Epidermal melanocyte (primary cell): ENCODE measurements at regions not wholly inside any gene's neighbourhood (a gene's known extent, or its start where the extent isn't known, plus 50 kb on each side); places are given as distances from the start of the nearest gene placed in this dataset.
"Not testable (repeated sequence)": the region's sequence is repeated elsewhere in the genome, so short reads cannot be mapped to it uniquely, and the experiment has no call there.

Experiments
- DNase-seq: peaks from one replicate; pipeline ENCODE4 v3.0.0; 2011; ENCODE audit warnings: low spot score; ENCODE audit not compliant: insufficient read length

DNA sequence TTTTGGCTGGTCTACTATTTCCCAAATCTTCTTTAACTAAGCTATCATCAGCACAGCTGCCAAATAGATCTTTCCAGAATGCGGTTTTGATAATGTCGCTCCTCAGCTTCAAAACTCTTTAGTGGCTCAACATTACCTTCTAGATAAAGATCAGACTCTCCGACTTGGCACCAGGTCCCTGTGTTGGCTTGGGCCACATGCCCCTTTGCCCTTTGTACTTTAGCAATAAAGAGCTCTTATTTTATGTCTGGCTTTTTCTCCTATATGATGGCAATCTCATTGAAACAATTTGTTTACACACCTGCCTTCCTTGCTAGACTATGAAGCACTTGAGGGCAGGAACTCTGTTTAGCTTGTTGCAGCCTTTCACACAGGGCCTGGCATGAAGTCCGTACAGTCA is 128.9 kb upstream of the GATA6 start:
- no peak for DNase-seq

DNA sequence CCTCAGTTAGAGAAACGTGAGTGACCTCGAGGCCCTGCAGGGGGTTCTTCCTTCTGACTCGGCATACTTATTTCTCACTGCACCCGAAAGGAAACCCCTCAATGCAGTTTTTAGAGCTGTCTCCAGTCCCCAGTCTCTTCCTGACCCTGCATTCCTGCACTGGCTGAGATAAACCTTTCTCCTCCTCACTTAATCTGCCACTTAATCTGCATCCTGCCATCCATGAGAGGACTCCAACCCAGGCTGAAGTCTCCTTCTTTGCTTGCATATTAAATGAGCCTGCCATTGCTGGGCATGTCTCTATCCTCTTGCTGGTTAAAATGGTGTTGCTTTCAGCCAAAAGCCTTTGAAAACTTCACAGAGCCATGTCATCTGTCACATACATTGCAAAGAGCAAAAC is 125.6 kb upstream of the GATA6 start:
- no peak for DNase-seq

DNA sequence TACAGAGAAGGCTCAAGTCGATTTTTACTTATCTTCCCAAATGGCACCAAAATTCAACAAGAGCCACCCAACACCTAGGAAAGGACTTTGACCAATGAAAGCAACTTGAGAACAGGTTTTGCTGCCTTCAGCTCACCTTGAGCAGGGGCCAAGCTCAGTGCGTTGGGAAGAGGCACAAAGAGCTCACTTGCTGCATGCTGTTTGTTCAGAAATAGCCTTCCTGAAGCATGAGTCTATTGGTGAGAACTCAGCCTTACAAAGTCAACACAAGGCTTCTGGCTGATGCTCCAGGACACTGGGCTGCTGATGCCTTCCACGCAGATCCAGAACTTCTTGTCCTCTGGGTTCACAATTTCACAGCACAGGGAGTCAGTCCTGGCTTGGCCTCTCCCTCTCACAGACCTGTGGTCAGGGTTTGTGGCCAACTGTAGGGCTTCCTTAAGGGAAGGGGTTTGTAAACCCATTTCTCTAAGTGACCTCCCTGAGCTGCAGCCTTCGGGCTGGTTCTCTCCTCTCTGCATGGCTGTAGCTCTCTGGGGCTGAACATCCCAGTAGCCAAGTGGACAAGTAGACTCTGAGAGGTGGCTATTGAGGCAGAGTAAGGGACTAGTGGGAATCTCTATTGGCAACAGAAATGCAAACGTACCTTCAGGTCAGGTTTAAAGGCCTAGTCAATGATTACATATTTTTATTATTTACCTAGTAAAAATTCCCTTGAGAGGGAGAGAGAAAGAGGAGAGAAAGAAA is 124.7 kb upstream of the GATA6 start:
- no peak for DNase-seq

DNA sequence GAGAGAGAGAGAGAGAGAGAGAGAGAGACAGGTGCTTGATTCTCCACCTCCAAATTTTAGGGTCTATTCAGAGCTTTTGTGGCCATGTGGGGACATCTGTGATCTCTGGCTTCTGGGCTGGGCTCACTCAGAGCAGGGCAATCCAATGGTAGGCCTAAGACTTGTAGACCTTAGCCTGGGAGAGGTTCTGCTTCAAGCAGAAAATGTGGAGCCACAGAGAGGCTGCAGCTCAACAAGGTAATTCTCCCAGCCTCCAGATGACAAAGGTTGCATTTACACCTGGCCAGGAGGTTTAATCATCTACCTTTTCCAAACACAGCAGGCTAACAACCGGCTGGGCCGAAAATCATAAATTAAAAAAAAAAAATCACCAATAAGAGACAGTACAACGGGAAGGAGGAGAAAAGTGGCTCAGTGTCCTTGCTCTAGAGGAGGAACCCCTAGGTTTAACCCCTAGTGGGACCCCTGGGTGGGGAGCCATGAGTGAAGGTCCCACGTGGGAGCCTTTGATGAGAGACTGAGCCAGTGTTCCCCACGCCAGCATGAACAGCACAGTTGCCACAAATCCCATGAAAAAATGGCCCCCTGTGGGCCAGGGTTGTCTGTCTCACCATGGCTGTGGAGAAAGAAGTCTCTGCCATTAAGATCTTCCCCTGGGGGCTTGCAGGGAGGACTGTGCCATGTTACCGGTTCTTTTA is 124.0 kb upstream of the GATA6 start:
- no peak for DNase-seq

GRCh38 chr18:22046473-22046872 is 122.9 kb upstream of the GATA6 start:
- no peak for DNase-seq

- DNase-seq = no peak
Observed at GRCh38 chr18:22047485-22047884, 121.9 kb upstream of the GATA6 start.

GRCh38 chr18:22048221-22048620 is 121.2 kb upstream of the GATA6 start:
- no peak for DNase-seq

DNA sequence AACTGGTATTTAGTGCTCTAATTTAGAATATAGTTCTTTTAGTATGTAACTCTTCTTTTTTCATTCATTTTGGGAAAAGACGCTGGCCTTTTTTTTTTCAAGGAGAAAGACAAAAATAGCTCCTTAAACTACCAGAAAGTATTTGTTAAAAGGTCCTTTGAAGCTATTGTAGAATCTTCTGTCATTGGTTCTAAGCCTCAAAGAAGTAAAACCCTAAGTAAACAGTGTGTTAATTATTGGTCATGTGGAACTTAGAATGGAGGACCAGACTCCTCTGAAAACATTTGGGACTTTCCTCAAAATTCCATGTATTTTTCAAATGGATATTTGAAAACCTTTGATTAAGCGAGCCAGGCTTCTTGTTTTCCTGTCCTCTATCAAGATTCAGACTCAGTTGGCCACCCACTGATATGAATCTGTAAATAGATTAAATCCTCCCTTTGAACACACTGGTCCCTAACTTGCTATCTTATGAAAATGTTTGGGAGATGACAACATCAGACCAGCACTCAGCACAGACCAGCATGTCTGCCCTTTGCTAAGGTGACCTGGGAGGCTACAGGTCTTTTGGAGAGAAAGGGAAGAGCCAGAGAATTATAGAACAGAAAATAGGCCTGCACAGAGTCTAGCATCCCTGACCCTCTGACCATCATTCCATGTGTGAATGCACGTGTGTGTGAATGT is 120.3 kb upstream of the GATA6 start:
- DNase-seq = no peak

DNA sequence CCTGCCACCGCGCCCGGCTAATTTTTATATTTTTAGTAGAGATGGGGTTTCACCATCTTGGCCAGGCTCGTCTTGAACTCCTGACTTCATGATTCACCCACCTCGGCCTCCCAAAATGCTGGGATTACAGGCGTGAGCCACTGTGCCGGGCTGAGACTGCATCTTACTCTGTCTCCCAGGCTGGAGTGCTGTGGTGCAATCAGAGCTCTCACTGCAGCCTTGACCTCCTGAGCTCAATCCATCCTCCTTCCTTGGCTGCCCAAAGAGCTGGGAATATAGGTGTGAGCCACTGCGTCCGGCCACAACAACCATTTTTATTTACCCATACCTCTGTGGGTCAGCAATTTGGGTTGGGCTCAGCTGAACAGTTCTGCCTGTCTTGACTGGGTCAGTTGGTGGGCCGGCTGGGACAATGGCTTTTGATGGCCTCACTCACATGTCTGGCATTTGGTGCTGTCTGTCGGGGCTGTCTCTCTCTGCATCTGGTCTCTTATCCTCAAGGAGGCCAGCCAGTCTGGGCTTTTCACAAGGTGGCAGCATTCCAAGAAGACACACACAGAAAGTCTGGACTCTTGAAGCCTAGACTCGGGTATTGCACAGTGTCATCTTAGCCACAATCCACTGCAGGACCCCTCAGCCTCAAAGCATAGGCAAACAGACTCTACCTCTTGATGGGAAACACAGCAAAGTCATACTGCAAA is 116.8 kb upstream of the GATA6 start:
- no peak for DNase-seq

GRCh38 chr18:22055466-22056238 is 113.7 kb upstream of the GATA6 start:
- no peak for DNase-seq

DNA sequence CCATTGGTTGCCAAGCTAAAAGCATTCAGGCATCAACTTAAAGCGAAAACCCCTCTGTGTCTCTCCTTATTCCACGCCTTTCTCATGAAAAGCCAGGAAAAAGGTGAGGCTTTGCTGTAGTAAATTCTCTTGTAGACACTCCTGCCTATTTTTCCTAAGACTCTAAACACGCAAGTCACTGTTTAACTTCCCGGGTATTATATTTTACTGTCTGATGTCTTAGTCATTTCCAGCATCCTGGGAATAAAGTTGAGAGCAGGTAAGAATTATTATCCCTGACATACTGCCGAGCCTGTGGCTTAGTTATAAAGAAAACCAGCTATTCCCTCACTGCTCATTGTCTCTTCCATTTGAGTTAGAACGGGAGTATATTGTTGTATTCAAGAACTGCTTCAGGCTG is 112.4 kb upstream of the GATA6 start:
- DNase-seq = no peak

- no peak for DNase-seq
Observed at GRCh38 chr18:22057908-22058527, 111.4 kb upstream of the GATA6 start.

DNA sequence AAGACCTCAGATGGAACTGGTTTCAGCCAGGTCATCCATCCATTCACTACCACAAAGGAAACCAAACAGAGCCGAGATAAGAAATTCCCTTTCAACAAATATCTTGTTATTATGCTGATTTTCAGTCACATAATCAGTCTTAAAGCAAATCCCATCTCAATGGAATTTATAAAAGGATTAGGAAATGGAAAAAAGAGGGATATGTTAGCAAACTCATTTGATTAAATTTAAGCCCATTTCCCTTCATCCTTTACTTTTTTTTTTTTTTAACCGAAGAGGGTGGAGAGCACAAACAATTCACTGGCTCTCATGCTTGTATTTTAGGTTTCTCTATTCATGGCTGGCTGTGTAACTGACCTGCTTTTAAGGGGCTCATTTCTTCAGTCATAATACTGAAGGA is 109.0 kb upstream of the GATA6 start:
- DNase-seq = no peak

DNA sequence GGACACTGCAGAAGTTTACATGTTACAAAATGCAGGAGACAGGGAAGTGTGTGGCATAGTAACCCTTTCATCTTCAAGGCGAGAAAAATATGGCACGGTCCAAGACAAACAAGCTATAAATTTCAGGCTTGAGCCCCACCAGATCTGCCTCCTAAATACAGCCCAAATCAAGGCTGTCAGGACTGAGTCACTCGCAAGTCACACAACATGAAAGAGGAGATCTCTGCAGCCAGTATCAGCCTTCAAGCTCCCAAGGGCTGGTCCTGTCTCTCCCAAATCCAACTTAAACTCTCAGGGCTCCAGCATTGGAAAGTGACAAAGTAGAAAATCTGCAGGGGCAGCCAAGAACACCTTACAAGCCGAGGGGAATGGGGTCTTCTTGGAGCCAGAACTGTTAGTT is 106.3 kb upstream of the GATA6 start:
- no peak for DNase-seq

DNA sequence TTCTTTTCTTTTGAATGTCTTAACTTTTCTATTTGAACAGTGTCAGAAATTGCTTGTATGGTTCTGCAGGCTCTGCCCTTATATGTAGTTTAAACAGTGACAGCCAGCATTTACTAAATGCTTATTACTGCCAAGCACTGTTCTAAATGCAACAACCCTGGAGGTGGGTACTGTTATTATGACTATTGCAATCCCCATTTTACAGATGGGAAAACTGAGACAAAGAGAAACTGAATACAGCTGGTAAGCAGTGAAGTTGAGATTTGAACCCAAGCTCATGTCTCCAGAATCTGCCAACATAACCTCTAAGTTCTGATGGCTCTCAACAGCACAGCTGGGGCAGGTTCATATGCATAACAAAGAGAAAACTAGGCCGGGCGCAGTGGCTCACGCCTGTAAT is 105.7 kb upstream of the GATA6 start:
- no peak for DNase-seq

- no peak for DNase-seq
Observed at GRCh38 chr18:22064581-22064980, 104.8 kb upstream of the GATA6 start.

DNA sequence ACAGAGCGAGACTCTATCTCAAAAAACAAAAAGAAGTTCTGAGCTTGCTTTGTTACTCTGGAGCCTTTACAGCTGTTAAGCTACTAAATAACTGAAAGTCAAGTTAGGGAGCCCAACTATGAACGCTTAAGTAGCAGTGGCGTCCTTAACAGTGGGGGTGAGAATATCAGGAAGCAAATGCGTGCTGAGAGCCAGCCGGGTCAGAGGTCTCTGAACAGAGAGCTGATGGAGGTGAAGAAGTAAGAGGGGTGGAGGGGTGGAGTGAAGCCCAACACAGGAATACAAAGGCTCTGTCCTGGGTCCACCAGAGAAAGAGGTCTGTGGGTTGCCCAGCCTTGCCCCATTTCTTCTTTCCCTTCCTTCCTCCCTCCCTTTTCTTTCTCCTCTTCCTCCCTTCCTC is 104.1 kb upstream of the GATA6 start:
- DNase-seq = no peak

GRCh38 chr18:22066083-22066485 is 103.3 kb upstream of the GATA6 start:
- no peak for DNase-seq

GRCh38 chr18:22067109-22067508 is 102.3 kb upstream of the GATA6 start:
- DNase-seq = no peak

- no peak for DNase-seq
Observed at GRCh38 chr18:22067682-22068081, 101.7 kb upstream of the GATA6 start.

GRCh38 chr18:22068784-22069183 is 100.6 kb upstream of the GATA6 start:
- not testable (repeated sequence) for DNase-seq
